8988T (cell line): ENCODE measurements at regions not wholly inside any gene's neighbourhood (a gene's known extent, or its start where the extent isn't known, plus 50 kb on each side); places are given as distances from the start of the nearest gene placed in this dataset.

Source experiments
- DNase-seq: peaks from one replicate; pipeline ENCODE4 v3.0.0; 2011

- no peak for DNase-seq
Measured at GRCh38 chr18:46388286-46388685, 268.7 kb downstream of the LOXHD1 start.

- no peak for DNase-seq
Measured at GRCh38 chr18:46392576-46392975, 264.4 kb downstream of the LOXHD1 start.

- peak; percentile 55 for DNase-seq
Measured at GRCh38 chr18:46393230-46393629, 263.8 kb downstream of the LOXHD1 start.

GRCh38 chr18:46393961-46394360, 263.1 kb downstream of the LOXHD1 start:
- no peak for DNase-seq

GRCh38 chr18:46395795-46396194, 261.2 kb downstream of the LOXHD1 start:
- no peak for DNase-seq

- DNase-seq, result no peak
Measured at GRCh38 chr18:46397174-46397573, 259.8 kb downstream of the LOXHD1 start.

- no peak for DNase-seq
Measured at GRCh38 chr18:46398005-46398404, 259.0 kb downstream of the LOXHD1 start.

- no peak for DNase-seq
Measured at GRCh38 chr18:46398625-46399024, 258.4 kb downstream of the LOXHD1 start.

- DNase-seq, result no peak
Measured at GRCh38 chr18:46399303-46399702, 257.7 kb downstream of the LOXHD1 start.

- no peak for DNase-seq
Measured at GRCh38 chr18:46400449-46400848, 256.6 kb downstream of the LOXHD1 start.

GRCh38 chr18:46401486-46402070, 255.4 kb downstream of the LOXHD1 start:
- no peak for DNase-seq

- DNase-seq, result no peak
Measured at GRCh38 chr18:46402396-46402795, 254.6 kb downstream of the LOXHD1 start.

- no peak for DNase-seq
Measured at GRCh38 chr18:46402945-46403344, 254.1 kb downstream of the LOXHD1 start.

GRCh38 chr18:46405832-46406538, 251.0 kb downstream of the LOXHD1 start:
- DNase-seq, result no peak

- DNase-seq, result no peak
Measured at GRCh38 chr18:46406539-46406932, 250.5 kb downstream of the LOXHD1 start.

GRCh38 chr18:46407486-46408166, 249.4 kb downstream of the LOXHD1 start:
- no peak for DNase-seq

- DNase-seq, result peak; percentile 46
Measured at GRCh38 chr18:46408334-46408987, 248.6 kb downstream of the LOXHD1 start.

GRCh38 chr18:46411191-46411828, 245.7 kb downstream of the LOXHD1 start:
- no peak for DNase-seq

GRCh38 chr18:46411867-46412690, 244.9 kb downstream of the LOXHD1 start:
- no peak for DNase-seq

GRCh38 chr18:46412916-46413315, 244.1 kb downstream of the LOXHD1 start:
- DNase-seq, result no peak

- DNase-seq, result no peak
Measured at GRCh38 chr18:46413684-46414083, 243.3 kb downstream of the LOXHD1 start.

GRCh38 chr18:46414863-46415262, 242.2 kb downstream of the LOXHD1 start:
- no peak for DNase-seq
